HG03342 (cell line): ENCODE measurements at regions not wholly inside any gene's neighbourhood (a gene's known extent, or its start where the extent isn't known, plus 50 kb on each side); places are given as distances from the start of the nearest gene placed in this dataset.

ENCODE experiments used
- ATAC-seq: cut with Tn5 transposase; IDR thresholded peaks from one replicate; pipeline ENCODE4 v1.9.1; 2021; ENCODE audit warnings: mild to moderate bottlenecking, moderate library complexity; ENCODE audit not compliant: unreplicated experiment

DNA sequence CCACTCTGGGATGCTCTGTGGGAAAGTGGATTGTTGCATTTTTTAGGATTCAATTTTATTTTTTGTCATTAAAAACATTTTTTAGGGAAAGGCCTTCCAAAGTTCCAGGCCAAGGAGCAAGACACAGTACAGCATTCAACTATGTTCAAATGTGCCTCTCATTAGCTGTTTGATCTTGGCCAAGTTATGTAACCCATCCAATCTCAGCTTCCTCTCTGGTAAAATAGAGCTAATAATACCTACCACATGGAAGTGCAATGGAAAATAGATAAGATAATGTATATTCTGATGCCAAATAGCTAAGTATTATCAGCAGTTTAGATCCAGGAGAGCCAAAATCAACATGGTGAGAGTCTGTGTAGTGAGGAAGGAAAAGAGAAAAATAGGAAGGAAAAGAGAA is 220.3 kb upstream of the SESN3 start:
- ATAC-seq = no peak

DNA sequence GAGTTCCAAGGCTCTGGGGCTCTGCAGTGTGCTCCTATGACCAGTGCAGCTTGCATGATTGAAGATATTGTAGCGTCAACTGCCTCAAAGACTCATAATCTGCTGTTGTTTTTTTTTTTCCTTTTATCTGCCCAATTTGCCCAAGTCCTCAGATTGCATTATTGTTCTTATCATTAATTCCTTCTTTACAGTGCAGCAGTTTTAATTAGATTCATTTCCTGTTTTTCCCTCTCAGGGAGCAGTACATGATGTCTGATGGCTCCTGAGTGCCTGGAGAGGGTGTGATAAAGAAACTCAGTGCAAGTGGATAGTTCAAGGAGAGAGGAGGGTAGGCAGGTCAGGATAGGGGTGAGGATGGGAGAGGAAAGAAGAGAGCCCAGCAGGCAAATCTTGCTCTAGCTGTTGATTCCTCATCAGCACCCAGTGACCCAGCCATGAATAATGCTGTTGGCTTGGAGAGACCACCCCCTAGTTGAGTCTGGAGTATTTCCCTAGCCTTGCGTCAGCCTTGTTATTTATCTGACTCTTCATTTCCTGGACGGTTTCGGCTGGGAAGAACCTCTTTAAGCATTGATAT is 219.6 kb upstream of the SESN3 start:
- ATAC-seq = no peak

DNA sequence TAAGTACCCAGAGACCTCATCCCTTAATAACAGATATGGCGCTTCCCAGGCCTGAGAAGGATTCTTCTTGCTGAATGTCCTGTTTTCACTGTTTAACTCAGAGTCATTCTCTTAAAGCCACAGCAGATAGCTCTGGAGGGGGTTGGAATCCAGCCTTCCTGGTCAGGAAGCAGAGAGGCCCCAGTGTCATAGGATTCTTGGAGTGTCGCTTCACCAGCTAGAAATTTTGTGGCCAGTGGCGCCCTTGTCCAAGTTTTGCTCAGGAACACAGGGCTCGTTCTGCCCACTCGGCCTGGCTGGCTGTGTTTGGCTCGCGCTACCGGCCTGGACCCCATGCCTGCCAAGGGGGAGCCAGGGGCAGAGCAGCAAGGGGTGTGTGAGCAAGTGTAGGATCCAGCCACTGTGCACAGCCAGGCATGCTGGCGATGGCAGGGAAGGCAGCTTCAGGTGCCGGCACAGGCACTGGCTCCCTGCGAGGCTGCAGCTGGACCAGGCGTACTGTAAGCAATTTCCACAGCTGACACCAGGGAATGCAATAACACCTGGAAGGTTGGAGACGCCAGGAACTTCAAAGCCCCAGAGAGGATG is 214.8 kb upstream of the SESN3 start:
- no peak for ATAC-seq

DNA sequence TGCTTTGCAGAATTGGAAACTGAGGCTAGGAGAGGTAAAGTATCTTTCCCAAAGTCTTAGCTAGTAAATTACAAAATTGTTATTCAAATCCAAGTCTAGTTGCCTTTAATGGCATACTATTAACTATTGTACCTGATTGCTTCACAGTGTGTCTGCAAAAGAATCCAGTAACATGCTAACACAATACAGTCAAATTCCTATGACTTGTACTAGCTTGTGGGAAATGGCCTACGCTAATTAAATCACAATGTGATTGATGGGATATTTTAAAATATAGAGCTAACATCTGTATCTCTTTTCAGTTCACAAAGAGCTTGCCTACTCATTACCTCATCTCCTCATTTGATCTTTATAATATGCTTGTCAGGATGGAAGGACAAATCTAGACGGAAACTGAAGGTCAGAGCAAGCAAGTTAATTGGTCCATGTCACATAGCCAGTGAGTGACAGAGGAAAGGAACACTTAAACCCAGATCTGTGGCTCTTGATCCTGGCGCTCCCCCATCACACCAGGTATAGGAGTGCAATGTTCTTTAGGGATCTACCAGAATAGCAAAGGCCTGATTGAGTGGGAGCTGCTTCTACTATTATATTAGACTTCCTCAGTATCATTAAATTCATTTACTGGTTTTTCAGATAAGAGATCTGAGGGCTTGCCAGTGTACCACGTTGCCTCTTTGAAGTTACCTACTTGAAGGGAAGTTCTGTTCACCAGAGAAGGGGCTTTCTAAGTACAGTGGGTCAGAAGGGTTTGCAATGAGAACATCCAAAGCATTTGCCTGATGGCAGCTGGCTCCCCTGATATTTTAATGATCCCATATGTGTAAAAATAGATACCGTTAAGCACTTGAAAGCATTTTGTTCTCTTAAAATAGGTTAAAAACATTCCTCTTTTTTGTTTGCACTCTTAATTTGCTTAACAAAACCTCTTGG is 213.6 kb upstream of the SESN3 start:
- no peak for ATAC-seq

DNA sequence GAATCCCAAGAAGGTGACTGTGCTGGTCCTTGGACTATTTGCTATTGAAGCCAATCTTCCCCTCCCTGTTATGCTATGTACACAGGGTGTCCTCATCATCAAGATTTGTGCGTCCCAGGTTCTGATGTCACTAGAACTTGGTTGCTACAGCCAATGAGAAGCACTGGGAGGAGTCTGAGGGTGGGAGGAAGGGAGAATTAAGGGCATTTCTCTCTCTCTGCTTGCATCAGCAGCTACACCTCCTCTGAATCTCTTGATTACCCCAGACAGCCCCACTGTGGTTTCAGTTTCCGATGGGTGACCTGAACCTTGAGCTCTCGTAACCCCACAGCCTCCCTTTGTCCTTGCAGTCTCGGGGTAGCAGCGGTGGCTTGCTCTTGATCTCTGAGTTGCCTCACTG is 212.4 kb upstream of the SESN3 start:
- no peak for ATAC-seq

DNA sequence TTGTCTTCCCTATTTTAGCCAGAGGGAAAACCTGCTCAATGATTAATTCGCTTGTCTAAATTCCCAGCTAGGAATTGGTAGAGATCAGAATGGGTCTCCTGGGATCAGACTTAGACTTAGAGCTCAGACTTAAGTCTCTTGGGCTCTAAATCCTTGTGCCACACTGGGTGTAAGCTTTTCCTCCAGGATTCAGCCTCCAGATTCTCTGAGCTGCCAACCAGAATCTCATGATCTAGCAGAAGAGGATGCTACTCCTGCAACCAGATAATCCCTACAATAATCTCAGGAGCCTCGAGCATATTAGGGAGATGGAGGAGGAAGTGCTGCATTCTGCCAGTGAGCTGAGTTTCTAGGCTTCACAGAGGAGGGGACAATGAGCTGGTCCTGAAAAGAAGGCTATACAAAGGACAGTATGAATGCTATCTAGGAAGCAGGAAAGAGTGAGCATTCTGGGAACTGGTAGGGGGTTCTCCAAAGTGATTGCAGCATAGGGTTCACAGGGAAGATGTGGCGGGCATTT is 211.6 kb upstream of the SESN3 start:
- no peak for ATAC-seq

DNA sequence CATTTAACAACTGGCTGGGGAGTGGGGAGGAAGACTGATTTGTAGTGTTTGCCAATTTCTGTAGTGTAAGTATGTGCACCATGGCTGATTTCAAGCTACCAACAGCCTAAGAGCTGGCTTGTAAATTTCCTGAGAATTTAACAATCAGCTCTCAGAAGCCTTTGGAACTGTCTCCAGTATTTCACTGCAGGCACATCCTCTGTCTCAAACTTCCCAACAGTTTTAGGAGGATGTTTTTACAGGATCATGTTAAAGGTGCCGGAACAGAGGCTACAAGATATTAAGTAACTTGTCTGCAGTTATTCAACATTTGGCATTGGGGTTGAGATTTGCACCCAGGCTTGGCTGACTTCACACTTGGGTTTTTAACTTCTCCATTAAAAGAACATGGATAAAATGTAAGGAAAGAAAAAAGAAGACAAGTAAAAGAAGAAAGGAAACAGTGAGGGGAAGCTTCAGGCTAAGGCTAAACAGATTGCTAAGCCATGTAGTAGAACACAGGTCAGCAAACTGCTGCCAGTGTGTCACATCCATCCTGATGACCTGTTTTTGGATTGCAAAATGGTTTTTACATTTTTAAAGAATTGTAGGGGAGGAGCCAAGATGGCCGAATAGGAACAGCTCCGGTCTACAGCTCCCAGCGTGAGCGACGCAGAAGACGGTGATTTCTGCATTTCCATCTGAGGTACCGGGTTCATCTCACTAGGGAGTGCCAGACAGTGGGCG is 204.8 kb upstream of the SESN3 start:
- ATAC-seq = no peak

DNA sequence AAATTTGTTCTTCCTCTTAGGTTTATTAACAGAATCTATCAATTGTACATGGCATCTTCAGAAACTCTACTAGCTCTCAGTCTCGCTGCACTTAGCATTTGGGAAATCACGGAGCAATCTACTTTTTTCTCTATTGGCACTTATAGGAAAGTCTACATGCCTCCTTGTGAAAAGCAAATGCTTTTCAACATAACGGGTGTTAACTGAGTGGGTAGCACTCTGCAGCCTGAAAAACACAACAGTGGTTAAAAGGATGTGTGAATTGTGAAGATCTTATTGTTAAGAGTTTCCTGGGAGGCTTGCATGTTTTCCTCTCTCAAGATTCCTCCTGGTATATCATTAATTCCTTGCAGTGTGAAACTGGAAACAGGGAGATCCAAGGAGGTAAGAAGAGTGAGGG is 204.2 kb upstream of the SESN3 start:
- no peak for ATAC-seq

DNA sequence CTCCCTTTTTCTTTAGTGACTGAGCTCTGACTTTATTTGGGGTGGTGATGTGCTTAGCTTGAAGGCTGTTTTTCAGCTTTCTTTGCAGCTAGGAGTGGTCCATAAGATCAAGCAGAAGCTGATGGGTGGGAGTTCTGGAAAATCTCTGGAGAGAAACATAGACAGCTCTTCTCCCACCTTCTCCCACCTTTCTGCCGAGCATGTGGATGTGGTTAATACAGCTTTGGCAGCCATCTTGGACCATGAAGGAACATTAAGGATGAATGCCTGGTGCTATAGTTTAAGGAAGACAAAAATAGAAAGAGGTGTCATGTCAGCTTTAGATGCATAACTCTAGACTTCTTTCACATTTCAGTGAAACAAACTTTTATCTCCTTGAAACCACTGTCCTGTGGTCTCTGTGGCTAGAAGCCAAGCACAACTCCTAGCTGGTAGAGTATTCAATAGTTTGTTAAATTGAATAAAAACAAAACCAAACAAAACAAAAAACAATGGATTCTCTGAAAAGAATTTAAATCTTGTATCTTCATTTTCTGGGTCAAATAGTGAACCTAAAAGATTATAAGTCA is 203.6 kb upstream of the SESN3 start:
- no peak for ATAC-seq

DNA sequence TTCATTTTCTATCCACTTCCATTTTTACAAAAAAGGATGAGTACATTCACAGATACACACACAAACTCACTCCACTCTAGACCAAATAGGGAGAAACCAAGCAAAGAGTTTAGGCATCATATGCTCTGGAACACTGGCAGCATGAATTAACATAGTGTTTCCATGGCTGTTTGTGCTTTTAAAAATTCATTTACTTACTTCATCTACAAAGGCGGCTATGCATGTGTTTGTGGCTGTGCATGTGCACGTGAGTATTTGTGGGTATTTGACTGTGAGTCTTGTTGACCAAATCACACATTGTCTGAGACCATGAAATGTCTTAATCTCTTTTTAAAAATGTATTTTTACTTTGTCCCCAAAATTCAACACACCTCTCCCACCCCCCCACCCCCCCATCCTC is 203.0 kb upstream of the SESN3 start:
- no peak for ATAC-seq

DNA sequence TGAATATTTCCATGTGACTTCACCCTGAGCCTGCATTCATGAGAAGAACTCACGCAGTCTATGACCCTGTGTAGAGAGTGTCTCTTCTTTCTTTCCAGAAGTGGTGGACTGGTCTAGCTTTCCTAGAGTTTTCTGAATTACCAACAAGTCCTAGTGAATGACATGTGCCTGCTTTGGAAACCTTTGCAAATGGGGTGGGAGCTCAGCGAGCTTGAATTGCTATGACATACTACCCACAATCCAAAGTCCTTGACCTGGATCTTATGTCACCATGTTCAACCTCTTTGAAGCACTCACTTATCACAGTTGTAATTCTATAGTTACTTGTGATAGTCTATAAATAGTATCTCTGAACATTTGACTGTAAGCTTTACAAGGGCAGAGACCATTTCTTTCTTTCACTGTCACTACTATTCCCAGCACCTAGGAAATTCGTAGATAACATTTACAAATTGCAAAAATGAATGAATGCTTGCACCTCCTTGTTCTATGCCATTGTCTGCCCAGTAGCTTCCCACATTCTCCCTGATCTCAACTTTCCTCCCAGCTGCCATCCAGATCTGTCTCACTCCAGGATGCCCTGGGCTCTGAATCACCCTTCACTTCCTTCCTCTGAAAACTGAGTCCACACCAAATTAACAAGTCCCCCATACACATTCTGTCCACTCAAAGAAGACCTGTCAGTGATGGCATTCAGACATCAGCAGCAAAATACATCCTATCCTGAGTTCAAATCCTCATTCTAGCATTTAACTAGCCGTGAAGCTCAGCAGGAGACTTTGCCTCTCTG is 201.9 kb upstream of the SESN3 start:
- ATAC-seq = no peak

DNA sequence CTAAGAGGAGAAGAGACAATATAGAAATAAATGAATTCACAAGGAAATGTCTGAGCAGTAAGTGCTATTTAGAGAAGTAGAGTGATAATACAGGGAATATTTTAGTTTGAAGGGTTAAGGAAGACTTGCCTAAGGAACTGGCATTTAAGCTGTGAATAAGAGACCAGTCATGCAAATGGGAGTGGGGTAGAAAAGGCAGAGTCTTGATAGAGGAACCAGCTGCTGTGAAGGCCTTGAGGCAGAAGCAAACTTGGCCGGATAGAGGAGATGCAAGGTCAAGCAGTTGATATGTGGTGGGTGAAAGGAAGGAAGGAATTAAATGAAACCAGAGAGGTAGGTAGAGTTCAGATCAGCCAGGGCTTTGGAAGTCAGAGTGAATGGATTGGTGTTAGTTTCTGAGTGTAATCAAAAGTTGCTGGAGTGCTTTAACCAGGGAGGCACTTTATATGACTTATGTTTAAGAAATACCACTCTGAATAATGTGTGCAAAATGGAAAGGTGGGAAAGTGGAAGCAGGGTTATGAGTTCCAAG is 198.4 kb upstream of the SESN3 start:
- ATAC-seq = no peak

DNA sequence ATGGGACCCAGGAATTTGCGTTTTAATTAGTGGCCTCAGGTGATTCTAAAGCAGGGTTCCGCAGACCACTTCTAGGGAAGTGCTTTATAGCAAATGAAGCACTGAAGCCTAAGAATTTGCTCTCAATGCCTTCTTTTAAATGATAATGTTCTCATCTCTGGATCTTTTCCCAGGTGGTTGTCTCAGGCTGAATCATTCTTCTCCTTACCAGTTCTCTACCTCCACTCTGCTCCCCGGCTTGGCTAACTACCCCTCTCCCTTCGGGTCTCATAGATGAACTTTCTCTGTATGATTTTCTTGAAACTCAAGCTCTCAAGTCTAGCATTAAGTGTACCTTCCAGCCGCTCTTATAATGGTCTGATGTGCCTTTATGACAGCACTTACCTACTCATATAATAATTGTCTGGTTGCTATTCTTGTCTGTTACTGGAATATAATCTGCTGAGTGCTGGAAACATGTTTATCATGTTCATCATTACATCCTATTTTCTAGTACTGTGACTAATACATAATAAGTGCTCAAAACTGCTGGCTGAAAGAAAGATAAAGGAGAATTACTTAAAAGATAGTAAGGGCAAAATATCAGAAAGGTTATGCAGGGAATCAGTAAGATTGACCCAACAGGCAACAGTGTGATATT is 195.9 kb upstream of the SESN3 start:
- no peak for ATAC-seq

DNA sequence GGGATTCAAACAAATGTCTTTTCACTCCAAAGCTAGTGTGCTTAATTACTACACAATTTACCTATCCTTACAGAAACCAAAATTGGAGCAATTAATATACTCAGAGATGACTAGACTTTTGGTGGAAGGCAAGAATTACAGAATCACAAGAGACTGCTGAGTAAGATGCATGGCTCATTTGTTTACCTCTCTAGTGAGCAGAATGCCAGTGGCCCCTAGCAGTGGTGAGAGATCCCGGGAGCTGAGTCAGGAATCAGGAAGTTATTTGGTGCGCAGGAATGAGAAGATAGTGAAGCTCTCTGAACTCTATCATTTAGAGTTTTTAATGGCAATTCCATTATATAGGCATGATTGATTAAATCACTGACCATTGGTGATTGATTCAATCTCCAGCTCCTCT is 188.9 kb upstream of the SESN3 start:
- ATAC-seq = no peak

DNA sequence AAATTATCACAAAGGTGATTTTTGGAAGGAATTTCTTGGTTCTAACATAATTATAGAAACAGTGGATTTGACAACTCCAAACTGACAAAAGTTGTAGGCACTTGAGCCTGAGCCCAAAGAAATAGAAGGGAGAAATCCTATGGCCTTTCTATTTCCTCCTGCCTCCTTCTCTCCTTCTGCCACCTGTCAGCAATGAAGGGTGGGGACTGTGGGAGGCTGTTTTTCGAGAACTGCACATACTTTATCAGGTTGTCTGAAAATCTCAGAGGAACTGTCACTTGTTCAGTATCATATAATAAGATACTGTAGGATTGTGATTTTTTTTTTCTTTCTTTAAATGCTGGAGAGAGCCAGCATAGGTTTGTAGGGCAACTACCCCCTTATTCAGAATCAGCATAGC is 187.9 kb upstream of the SESN3 start:
- no peak for ATAC-seq

DNA sequence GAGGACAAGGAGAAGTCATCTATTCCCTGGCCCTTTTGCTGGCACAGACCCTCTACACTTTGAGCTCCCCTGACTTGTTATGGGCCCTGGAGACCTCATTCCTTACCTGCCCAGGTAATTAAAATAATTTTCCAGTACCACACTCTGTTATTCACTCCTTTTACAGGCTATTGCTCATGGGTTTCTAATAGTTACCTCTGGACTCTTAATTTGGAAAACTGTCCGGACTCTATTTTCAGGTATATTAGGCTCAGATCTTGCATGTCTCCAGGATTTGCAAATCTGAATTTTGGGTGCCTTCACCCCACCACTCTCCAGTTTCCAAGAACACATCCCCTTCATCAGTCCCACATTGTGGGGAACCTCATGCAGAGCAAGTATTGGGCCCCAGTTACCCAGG is 186.8 kb upstream of the SESN3 start:
- ATAC-seq = no peak

DNA sequence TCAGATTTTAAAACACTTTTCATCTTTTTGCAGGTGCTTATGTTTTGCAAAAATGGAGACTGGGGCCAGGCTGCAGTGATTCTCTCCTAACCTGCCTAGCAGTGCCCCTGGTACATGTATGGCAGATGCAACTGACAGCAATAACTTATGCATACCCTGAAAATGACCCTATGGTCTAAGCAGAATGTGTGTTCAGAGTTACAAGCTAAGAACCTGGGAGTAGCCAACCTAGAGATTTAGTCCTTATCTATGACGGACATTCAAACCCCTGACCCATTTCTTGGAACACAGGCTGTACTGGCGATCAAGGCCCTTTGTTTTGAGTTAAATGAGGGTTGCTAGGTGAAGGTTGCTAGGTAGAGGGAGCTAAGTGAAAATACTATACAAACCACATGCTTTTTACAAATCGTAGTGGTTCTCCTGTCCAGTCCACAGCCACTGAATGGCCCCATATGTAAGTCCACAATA is 184.9 kb upstream of the SESN3 start:
- no peak for ATAC-seq

DNA sequence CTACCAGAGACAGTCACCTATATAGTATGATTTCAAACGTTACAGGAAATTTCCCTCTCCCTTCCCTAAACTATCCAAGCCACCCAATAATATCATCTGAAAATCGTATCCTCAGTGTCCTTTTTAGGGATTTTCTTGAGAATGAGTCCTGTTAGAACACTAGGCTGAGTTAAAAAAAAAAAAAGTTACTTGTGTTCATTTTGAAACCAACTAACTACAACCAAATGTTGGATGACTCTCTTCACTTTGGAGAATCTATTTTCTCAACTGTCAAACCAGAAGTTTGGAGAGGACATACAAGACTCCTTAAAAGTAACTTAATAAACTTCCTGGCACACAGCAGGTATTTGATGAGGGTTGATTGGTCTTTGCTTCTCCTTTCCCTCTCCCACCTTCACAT is 183.2 kb upstream of the SESN3 start:
- no peak for ATAC-seq

DNA sequence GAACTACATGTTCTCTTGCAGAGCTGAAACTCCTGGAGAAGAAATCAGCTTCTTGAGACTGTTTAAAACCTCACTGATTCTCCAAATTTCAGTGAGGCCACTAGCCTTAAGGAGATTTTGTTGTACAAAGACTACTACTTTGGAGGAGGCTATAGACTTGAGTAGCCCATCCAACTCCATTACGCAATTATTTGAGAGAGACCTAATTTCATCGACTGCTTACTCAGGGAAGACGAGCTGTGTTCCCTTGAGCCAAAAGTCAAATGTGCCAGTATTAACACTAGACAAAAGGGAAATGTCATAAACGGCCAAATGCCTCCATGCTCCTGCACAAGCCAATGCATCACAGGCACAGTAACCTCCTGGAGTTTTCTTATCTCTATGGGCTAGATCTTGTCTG is 182.8 kb upstream of the SESN3 start:
- no peak for ATAC-seq
